ENCODE measurements at regions not wholly inside any gene's neighbourhood (a gene's known extent, or its start where the extent isn't known, plus 50 kb on each side); places are given as distances from the start of the nearest gene placed in this dataset.

DNA sequence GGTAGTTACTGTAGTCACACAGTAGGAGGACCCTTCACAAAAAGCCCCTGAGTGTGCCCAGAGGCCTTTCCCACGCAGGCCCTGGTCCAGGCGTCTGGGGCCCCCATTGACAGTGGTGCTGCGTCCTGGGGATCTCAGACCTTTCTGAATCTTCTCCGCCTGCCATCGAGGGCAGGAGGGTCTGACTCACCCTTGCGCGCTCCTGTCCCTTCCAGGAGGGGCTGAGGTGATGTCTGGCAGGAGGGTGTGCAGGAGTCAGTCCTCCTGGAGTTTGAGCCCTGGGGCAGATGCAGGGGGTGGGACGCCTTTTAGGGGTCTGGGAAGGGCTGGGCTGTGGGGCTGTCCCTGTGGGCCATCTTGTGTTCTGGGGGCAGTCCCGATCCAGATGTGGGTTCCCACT lies 386.8 kb downstream of the TMEM121 start:
- TF ChIP-seq, protein P1, sequence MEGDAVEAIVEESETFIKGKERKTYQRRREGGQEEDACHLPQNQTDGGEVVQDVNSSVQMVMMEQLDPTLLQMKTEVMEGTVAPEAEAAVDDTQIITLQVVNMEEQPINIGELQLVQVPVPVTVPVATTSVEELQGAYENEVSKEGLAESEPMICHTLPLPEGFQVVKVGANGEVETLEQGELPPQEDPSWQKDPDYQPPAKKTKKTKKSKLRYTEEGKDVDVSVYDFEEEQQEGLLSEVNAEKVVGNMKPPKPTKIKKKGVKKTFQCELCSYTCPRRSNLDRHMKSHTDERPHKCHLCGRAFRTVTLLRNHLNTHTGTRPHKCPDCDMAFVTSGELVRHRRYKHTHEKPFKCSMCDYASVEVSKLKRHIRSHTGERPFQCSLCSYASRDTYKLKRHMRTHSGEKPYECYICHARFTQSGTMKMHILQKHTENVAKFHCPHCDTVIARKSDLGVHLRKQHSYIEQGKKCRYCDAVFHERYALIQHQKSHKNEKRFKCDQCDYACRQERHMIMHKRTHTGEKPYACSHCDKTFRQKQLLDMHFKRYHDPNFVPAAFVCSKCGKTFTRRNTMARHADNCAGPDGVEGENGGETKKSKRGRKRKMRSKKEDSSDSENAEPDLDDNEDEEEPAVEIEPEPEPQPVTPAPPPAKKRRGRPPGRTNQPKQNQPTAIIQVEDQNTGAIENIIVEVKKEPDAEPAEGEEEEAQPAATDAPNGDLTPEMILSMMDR (IDR thresholded peaks at IDR 0.05; ENCODE audit: insufficient read depth, low read depth, low read length) = no peak
- no peak for TF ChIP-seq EZH2 (IDR thresholded peaks at IDR 0.05; ENCODE audit: insufficient read depth, low read length)
